Middle frontal gyrus (tissue), 1 donor: ENCODE measurements at regions not wholly inside any gene's neighbourhood (a gene's known extent, or its start where the extent isn't known, plus 50 kb on each side); places are given as distances from the start of the nearest gene placed in this dataset.
"Not testable (repeated sequence)": the region's sequence is repeated elsewhere in the genome, so short reads cannot be mapped to it uniquely, and the experiment has no call there.

Experiments
- DNase-seq: peaks from one replicate; pipeline ENCODE4 v3.0.0-alpha.2; 2015; ENCODE audit warnings: low spot score; ENCODE audit errors: extremely low spot score

DNA sequence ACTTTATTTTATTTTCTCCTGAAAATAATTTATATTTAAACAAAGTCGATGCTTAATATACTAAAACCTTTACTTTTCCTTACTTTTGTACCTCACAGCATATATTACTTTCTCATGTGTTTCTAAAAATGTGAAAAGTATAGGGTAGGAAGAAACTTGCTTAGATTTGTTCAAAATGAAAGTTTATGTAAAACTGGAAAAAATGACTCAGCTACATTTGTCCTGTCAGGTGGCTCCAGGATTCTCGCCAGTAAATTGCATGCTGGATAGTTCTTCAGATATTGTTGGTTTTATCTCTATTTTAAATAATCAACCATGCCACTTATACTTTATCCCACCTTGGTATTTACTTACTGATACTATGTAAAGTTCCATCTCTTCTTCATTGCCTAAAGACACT, 159.2 kb upstream of the NDST4 start:
- DNase-seq: no peak

DNA sequence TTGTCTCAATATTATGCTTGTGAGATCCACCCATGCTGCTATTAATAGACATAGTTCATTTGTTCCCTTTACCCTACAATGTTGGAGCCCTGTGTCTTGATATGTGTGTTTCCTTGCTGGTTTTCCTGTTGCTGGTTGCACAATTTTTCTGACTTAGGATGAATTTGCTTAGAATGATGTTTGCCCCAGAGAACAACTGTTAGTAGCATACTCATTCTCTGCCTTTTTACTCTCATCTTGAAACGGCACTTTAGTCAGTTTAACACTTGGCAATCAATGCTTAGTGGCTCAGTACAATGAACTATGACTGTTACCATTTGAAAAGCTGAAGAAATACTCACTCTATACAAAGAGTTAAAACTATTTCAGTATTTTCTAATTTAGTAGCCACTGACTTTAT, 158.8 kb upstream of the NDST4 start:
- DNase-seq: no peak

DNA sequence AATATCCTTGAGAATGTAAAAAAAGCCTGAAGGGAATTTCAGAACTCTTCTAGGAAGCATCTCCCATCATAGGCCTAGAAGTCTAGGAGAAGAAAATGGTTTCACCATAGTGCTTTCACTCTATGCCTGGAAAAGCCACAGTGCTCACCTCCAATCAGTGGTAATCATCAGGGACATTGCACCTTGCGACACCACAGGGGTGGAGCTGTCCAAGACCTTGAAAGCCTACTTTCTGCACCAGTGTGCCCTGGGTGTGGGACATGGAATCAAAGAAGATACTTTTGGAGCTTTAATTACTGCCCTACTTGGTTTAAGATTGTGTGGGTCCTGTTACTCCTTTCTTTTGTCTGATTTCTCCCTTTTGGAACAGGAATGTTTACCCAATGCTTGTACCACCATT, 146.8 kb upstream of the NDST4 start:
- DNase-seq: no peak

DNA sequence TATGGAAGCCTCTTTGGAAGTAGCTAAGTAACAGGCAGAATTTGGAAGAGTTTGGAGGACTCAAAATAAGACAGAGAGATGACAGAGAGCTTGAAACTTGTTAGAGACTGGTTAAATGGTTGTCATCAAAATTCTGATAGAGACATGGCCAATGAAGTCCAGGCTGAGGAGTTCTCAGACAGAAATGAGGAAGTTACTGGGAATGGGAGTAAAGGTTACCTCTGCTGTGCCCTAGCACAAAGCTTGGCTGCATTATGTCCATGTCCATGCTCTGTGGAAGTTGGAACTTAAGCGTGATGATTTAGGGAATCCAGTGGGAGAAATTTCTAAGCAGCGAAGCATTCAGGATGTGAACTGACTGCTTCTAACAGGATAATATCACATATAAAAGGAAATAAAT, 146.2 kb upstream of the NDST4 start:
- DNase-seq: no peak

DNA sequence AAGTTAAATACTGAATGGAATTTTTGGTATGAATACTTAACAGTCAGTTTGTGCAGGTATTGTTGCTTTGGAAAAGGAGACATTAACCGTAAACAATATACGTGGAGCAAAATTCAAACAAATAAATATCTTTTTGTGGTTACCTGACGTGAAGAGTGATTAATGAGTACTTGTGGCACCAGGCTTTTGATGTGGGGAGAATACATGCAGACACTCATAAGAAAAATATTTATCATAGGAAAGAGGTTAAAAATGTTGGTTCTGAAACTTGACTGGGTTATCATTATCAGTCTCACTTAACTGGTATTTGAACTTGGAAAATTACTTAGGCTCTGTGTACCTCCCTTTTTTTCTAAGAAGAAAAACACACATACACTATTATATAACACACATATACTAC, 136.4 kb upstream of the NDST4 start:
- no peak for DNase-seq

DNA sequence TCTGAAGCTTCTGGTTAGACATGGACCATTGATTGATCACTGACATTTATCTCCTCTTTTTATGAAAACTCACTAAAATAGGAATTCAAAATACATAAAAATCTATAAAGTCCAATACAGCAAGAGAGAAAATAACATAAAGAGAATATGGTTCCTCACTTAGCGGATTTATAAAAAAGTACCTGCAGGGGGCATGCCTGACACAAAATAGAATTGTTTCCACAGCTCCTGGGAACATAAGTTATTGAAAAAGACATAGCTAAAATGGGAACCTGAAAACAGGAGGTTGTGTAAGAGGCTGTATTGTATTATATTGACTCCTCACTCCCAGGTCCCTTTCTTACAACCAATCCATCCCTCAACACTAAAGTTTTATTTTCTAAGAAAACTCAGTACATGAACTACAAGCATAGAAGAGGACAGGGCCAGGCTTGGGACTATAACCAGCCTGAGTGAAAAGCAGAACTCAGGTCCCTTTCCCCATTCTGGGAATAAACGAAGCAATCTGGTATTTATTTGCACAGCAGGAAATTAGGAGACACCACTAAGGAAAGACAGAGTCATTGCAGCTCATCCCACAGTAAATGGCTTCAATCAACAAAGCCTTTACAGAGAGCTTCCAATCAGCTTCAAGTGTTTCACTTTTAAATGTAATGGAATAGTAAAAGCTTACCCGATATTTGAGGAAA, 121.1 kb upstream of the NDST4 start:
- DNase-seq: no peak

DNA sequence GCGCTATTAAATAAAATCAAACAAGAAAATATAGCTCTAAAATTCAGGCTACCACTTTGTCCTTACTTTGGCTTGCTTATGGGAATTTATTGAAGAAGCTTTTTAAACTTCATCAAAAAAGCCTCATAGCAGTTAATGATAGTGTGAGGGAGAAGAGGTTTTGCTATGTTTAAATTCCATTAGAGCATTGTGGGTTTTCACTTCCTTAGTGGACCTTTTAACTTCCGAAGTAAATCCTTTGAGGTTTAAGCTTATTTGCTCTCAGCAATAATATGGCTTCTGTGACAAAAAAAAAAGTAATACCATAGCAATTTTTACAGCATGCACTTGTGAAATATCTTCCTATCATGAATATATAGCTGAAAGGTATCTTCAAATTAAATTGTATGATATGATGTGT, 120.2 kb upstream of the NDST4 start:
- DNase-seq: no peak

DNA sequence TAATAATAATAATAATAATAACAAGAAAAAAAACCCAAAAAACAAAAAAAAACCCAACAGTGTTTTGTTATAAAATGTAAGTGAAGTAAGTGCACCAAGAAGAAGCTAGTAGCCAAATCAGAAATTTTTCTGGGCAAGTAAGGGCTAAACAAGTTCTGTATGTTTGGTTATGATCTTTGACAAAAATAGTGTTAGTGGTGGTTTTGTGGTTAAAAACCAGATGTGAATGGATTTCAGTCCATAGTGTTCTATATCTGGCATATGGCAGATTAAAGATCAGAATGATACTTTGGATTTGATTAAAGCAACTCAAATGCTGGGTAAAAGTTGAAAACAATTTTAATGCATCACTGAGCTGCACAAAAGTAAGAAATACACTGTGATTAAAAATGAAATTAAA, 116.5 kb upstream of the NDST4 start:
- DNase-seq: no peak

DNA sequence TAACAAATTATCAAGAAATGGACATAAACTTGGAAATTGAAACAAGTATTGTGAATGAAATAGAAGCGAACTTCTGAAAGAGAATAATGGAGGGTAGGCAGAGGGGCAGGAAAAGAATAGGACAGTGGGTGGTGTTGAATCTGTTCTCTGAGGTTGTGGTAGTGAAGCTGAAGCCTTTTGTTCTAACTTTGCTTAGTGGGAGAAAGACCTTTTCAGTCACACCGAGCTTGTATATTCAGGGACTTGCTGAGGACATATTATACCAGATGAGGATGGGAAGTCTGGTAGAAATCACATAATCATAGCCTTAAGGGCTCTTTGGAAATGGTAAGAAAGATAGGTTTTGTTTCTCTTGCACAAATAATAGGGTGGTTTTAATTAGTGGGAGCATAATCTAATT, 115.4 kb upstream of the NDST4 start:
- DNase-seq: no peak

DNA sequence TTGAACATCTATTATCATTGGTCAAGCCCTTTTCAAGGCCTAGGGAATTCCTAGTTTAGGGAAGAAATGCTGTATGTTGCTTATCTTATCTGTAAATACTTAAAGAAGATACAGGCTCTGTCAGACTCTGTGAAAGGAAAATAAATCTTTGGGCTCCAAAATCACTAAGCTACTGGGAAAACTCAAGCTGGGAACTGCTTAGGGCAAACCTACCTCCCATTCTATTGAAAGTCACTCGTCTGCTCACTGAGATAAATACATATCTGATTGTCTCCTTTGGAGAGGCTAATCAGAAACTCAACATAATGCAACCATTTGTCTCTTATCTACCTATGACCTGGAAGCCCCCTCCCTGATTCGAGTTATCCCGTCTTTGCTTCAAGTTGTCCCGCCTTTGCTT, 108.6 kb upstream of the NDST4 start:
- no peak for DNase-seq

DNA sequence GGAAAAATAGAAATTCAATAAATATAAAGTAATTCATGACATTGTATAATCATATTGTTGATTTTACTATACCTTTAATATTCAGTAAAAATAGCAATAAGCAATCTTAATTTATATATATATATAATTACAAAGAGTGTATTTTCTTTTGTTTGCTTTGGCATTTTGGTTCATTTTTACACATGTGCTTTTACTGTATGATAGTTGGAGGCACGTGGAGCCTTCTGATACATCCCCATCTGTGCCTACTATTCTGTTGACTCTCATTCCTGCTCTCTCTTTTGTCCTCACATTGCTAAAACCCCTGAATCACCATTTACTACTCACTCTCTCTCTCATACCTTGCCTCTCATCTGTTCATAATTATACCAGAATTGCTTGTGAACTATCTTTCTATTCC, 106.4 kb upstream of the NDST4 start:
- DNase-seq: no peak

DNA sequence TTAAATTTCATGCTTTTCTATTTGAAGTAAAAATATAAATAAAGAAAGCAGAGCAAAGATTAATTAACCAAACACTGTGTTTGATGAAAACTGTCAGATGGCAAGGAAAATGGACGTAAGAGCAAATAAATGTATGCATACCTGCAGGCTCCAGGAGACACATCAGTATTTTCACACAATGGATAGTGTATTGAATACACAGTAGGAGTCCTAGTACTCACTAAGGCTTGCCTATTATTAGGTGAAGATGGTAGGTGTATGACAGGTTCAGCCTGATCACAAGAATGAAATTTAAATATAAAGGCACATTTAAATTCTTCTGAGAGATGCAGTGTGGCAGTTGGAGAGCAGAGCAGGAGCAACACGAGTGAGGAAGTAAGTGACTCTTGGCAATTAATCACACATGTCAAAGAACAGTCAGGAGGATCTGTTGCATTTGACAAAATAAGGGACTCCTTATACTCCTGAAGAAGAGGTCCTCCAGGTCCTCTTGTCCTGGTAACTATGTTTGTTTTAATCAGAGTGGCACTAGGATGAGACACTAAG, 106.0 kb upstream of the NDST4 start:
- no peak for DNase-seq

DNA sequence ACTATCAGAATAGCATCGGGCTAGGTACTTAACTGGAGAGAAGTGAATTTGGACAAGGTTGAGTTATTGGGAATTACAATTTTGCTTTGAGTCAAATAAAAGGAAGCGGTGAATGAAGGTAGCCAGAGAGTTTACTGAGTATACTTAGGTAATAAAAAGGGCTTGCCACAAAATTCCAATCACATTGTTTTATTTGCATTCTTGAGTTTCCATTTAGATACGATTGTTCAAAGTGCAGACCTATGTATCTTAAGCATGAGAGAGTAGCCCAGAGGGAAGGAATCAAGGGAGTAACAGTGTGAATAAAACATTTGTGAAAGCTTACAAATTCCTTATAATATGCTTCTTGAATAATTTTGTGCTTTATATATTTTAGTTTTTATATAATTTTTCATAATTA, 102.5 kb upstream of the NDST4 start:
- no peak for DNase-seq

DNA sequence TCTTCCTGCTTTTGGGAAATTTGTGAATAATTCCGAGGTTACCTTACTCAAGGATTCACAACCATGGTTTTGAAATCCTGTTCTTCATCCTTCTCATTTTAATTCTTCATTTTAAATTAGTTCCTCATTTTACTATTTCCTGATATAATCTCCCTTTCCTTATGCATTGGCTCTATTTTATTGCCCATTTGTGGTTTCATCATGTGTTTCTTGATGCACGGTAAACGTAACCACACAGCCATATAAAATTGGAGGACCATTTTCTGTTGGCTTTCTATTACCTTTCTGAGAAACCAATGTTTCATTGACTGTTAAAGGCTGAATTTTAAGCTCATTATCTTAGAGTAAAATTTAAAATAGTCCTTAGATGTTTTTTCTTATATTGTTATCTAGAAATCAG, 100.3 kb upstream of the NDST4 start:
- DNase-seq: no peak

DNA sequence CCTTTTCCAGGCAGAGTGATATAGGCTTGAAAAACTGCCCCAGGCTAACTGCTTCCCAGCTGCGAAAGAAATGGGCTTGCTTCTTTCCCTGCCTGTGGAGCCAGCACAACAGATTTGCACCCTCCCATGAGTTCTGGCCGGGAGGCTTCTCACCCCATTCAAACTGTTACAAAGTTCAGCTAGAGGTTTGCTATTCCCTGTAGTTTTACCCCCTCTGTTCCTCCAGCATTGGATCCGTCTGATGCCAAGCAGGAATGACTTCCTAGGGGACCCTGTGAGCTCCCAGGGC, 87.6 kb upstream of the NDST4 start:
- no peak for DNase-seq

DNA sequence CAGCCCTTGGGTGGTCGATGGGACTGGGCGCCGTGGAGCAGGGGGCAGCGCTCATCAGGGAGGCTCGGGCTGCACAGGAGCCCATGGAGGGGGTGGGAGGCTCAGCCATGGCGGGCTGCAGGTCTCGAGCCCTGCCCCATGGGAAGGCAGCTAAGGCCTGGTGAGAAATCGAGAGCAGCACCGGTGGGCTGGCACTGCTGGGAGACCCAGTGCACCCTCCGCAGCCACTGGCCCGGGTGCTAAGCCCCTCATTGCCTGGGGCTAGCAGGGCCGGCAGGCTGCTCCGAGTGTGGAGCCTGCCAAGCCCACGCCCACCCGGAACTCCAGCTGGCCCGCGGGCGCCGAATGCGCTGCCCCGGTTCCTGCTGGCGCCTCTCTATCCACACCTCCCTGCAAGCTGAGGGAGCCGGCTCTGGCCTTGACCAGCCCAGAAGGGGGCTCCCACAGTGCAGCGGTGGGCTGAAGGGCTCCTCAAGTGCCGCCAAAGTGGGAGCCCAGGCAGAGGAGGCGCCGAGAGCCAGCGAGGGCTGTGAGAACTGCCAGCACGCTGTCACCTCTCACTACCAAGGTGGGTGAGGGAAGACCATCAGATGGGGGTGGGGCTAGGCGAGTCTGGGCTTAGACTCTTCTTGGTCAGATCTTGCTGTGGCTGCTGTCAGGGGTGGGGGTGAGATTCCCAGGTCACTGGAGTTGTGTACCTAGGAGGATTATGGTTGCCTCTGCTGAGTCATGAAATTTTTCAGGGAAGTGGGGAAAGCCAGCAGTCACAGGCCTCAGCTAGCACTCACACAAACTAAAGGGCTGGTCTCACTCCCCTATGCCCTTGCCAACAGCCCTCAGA, 87.0 kb upstream of the NDST4 start:
- not testable (repeated sequence) for DNase-seq

DNA sequence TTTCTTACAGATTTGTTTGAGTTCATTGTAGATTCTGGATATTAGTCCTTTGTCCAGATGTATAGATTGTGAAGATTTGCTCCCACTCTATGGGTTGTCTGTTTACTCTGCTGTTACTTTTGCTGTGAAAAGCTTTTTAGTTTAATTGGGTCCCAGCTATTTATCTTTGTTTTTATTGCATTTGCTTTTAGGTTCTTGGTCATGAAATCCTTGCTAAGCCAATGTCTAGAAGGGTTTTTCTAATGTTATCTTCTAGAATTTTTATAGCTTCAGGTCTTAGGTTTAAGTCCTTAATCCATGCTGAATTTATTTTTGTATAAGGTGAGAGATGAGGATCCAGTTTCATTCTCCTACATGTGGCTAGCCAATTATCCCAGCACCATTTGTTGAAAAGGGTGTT, 81.2 kb upstream of the NDST4 start:
- DNase-seq: not testable (repeated sequence)

DNA sequence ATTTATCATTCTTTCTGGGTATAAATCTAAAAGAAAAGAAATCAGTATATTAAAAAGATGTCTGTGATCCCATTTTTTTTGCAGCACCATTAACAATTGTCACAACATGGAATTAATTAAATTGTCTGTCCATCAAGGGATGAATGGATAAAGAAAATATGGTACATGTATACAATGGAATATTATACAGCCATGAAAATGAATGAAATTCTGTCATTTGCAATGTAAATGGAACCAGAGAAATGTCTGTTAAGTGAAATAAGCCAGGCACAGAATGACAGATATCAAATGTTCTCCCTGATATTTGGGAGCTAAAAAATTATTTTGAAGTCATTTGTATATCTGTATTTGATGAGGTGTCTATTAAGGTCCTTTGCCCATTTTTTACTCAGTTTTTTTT, 77.1 kb upstream of the NDST4 start:
- no peak for DNase-seq

DNA sequence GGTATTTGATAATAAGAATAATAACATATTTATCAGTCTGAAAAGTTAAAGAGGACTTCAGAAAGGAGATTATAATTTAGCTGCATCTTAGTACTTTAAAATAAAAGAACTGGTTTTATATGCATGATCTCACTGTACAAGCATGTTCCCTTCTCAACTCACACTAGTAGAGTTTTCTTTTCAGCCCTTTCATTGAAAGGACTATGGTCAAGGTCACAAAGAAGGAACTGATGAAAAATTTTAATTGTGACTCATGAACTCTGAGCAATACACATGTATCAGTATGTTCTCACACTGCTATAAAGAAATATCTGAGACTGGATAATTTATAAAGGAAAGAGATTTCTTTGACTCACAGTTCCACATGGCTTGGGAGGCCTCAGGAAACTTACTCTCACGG, 73.7 kb upstream of the NDST4 start:
- no peak for DNase-seq

DNA sequence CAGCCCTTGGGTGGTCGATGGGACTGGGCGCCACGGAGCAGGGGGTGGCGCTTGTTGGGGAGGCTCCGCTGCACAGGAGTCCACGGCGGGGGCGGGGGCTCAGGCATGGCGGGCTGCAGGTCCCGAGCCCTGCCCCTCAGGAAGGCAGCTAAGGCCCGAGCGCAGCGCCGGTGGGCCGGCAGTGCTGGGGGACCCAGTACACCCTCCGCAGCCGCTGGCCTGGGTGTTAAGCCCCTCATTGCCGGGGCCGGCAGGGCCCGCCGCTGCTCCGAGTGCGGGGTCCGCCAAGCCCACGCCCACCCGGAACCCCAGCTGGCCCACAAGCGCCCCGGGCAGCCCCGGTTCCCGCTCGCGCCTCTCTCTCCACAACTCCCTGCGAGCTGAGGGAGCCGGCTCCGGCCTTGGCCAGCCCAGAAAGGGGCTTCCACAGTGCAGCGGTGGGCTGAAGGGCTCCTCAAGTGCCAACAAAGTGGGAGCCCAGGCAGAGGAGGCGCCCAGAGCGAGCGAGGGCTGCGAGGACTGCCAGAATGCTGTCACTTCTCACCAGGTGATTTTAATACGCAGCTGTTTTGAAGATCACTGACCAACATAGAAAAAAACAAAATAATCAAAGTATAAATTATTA, 66.1 kb upstream of the NDST4 start:
- not testable (repeated sequence) for DNase-seq

DNA sequence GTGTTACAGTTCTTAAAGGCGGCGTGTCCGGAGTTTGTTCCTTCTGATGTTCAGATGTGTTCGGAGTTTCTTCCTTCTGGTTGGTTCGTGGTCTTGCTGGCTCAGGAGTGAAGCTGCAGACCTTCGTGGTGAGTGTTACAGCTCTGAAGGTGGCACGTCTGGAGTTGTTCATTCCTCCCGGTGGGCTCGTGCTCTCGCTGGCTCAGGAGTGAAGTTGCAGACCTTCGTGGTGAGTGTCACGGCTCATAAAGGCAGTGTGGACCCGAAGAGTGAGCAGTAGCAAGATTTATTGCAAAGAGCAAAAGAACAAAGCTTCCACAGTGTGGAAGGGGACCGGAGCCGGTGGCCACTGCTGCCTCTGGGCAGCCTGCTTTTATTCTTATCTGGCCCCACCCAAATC, 65.3 kb upstream of the NDST4 start:
- not testable (repeated sequence) for DNase-seq

DNA sequence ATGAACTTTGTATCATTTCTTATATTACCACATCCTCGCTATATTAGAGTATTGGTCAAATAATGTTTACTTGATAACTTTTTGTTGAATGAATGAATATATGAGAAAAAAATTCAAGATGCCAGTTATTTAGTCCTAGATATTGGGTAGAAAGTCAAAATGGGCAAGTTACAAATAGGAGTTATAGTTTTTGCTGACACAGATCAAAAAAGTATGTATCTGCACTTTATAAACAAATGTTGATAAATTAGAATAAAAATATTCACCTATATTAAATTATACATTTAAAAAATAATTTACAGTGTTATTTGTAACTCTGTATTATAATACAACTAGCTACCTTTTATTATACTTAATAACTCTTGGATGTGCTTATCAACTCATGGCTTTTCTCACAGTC, 57.8 kb upstream of the NDST4 start:
- DNase-seq: no peak

DNA sequence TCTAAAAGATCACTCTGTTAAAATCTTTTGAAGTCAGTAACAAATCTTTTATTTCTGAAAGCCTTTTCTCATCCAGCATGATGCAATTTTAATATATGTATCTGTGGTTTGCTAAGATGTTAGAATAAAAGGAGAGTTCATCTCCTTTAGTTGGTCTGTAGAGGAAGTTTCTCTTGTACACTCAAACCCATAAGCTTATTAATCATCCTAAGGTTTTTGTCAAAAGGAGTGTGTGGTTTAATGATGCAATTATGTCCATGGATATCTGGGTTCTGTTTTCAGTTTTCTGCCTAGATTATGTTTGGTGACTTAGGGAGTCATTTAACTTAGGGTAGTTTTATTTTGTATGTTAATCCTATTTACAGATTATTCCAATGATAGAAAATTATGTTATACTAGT, 52.1 kb upstream of the NDST4 start:
- no peak for DNase-seq
